H1 (cell line): ENCODE measurements at regions not wholly inside any gene's neighbourhood (a gene's known extent, or its start where the extent isn't known, plus 50 kb on each side); places are given as distances from the start of the nearest gene placed in this dataset.

Experiments used
- CTCF ChIA-PET: fragments of 300-600 bp; sonication (Branson Sonifier 250); formaldehyde crosslinking; loops from one replicate; lab custom pipeline; 2021; ENCODE audit not compliant: partially characterized antibody; lab: Charles Lee
- POLR2A ChIA-PET: fragments of 300-600 bp; sonication (Branson Sonifier 250); formaldehyde crosslinking; loops from one replicate; lab custom pipeline; 2021; ENCODE audit warnings: inconsistent platforms; ENCODE audit not compliant: partially characterized antibody; lab: Charles Lee
- DNase-seq, 2 experiments: peaks; one replicate each; pipeline versions ENCODE4 v3.0.0 to v3.0.0-alpha.2; 2010 to 2022; ENCODE audit warnings: low spot score in 2 of 2, low read depth in 1 of 2, mixed read lengths in 1 of 2
- FAIRE-seq: peaks from 2 replicates; lab custom pipeline; 2011; peaks lifted over from hg19 to GRCh38; lab: Jason Lieb, UNC
- H2AFZ ChIP-seq: 2 replicates; pipeline ENCODE4 v1.8.1; 2012; ENCODE audit warnings: low read length, inconsistent platforms
- H2AK5ac ChIP-seq: 2 replicates; pipeline ENCODE4 v1.6.1; 2013; ENCODE audit warnings: low read depth, low read length
- H2BK120ac ChIP-seq: replicated peaks from 2 replicates; pipeline ENCODE3; 2013; ENCODE audit warnings: low read depth, low read length, inconsistent platforms
- H2BK12ac ChIP-seq: 2 replicates; pipeline ENCODE4 v1.6.1; 2013; ENCODE audit warnings: low read depth, low read length
- H2BK15ac ChIP-seq: 2 replicates; pipeline ENCODE4 v1.6.1; 2013; ENCODE audit warnings: low read length
- H2BK20ac ChIP-seq: 2 replicates; pipeline ENCODE4 v1.6.1; 2013; ENCODE audit warnings: low read length
- H2BK5ac ChIP-seq: 2 replicates; pipeline ENCODE4 v1.6.1; 2013; ENCODE audit warnings: low read depth, low read length
- H3K14ac ChIP-seq: 2 replicates; pipeline ENCODE4 v1.6.1; 2013; ENCODE audit warnings: inconsistent platforms; ENCODE audit not compliant: insufficient read length
- H3K18ac ChIP-seq: 2 replicates; pipeline ENCODE4 v1.6.1; 2013; ENCODE audit warnings: low read length; ENCODE audit errors: extremely low read depth
- H3K23ac ChIP-seq: 2 replicates; pipeline ENCODE4 v1.6.1; 2013; ENCODE audit warnings: inconsistent platforms; ENCODE audit not compliant: insufficient read length
- H3K23me2 ChIP-seq: 2 replicates; pipeline ENCODE4 v1.6.1; 2013; ENCODE audit warnings: low read depth, low read length
- H3K27ac ChIP-seq: 2 replicates; pipeline ENCODE4 v1.6.1; 2011; ENCODE audit warnings: low read depth, low read length, inconsistent platforms
- H3K27me3 ChIP-seq, 4 experiments: replicated peaks in 1 of 4; 1 replicate in 1 of 4; 2 replicates in 3 of 4; pipeline versions ENCODE4 v1.6.1 to v1.8.1; 2011 to 2013; ENCODE audit warnings: low read length in 3 of 4, mild to moderate bottlenecking in 3 of 4, inconsistent platforms in 2 of 4, mixed read lengths in 2 of 4, moderate library complexity in 1 of 4; ENCODE audit not compliant: control insufficient read depth in 3 of 4, insufficient read depth in 3 of 4; ENCODE audit errors: extremely low read depth in 1 of 4
- H3K36me3 ChIP-seq, 4 experiments: 2 replicates each; pipeline versions ENCODE4 v1.6.1 to v1.8.1; 2011 to 2013; ENCODE audit warnings: mild to moderate bottlenecking in 4 of 4, low read length in 3 of 4, moderate library complexity in 2 of 4, control low read depth in 1 of 4, inconsistent platforms in 1 of 4; ENCODE audit not compliant: insufficient read depth in 4 of 4, control insufficient read depth in 2 of 4
- H3K4ac ChIP-seq: replicated peaks from 2 replicates; pipeline ENCODE3; 2013; ENCODE audit warnings: low read length, low read depth, mixed read lengths, inconsistent platforms; ENCODE audit not compliant: insufficient read length
- H3K4me1 ChIP-seq, 4 experiments: replicated peaks in 1 of 4; 1 replicate in 1 of 4; 2 replicates in 3 of 4; pipeline versions ENCODE4 v1.6.1 to v1.8.1; 2011 to 2013; ENCODE audit warnings: low read length in 3 of 4, inconsistent platforms in 2 of 4, mixed read lengths in 1 of 4; ENCODE audit not compliant: insufficient read depth in 4 of 4, control insufficient read depth in 3 of 4
- H3K4me2 ChIP-seq, 2 experiments: 2 replicates each; pipeline versions ENCODE4 v1.6.1 to v1.8.1; 2011 to 2013; ENCODE audit warnings: low read depth in 2 of 2, low read length in 2 of 2, control low read depth in 1 of 2, inconsistent platforms in 1 of 2, mild to moderate bottlenecking in 1 of 2; ENCODE audit not compliant: insufficient read depth in 1 of 2
- H3K4me3 ChIP-seq, 4 experiments: fragments of 200-600, 300-600 bp in 1 of 4; sonication (generic), shearing (Covaris generic), sonication (Bioruptor Twin) in 1 of 4; 2 replicates each; pipeline versions ENCODE4 v1.5.1 to v1.8.1; 2011 to 2016; ENCODE audit warnings: low read length in 4 of 4, low read depth in 3 of 4, control low read depth in 2 of 4, inconsistent platforms in 2 of 4, mild to moderate bottlenecking in 2 of 4, mixed read lengths in 1 of 4, moderate library complexity in 1 of 4; ENCODE audit not compliant: insufficient read depth in 2 of 4; ENCODE audit errors: extremely low read depth in 1 of 4
- H3K56ac ChIP-seq: replicated peaks from 2 replicates; pipeline ENCODE3; 2013; ENCODE audit warnings: low read depth, mild to moderate bottlenecking, mixed read lengths, low read length, inconsistent platforms; ENCODE audit not compliant: insufficient read length
- H3K79me1 ChIP-seq: 2 replicates; pipeline ENCODE4 v1.6.1; 2013; ENCODE audit warnings: low read depth, low read length, control low read depth
- H3K79me2 ChIP-seq, 2 experiments: 2 replicates each; pipeline versions ENCODE4 v1.6.1 to v1.8.1; 2012 to 2013; ENCODE audit warnings: low read length in 2 of 2, mild to moderate bottlenecking in 2 of 2, inconsistent platforms in 1 of 2; ENCODE audit not compliant: insufficient read depth in 2 of 2, control insufficient read depth in 1 of 2
- H3K9ac ChIP-seq, 4 experiments: replicated peaks in 1 of 4; 1 replicate in 1 of 4; 2 replicates in 3 of 4; pipeline versions ENCODE4 v1.6.1 to v1.8.1; 2011 to 2013; ENCODE audit warnings: low read depth in 3 of 4, low read length in 3 of 4, control low read depth in 2 of 4, mild to moderate bottlenecking in 2 of 4, moderate library complexity in 2 of 4, inconsistent platforms in 1 of 4; ENCODE audit errors: extremely low read depth in 1 of 4
- H3K9me3 ChIP-seq, 2 experiments: 2 replicates each; pipeline versions ENCODE4 v1.6.1 to v1.8.1; 2012 to 2013; ENCODE audit warnings: mild to moderate bottlenecking in 2 of 2, moderate library complexity in 2 of 2, control low read depth in 1 of 2, inconsistent platforms in 1 of 2, low read depth in 1 of 2, low read length in 1 of 2, mixed read lengths in 1 of 2; ENCODE audit not compliant: insufficient read depth in 2 of 2
- H4K20me1 ChIP-seq, 2 experiments: replicated peaks in 1 of 2; 2 replicates each; pipeline versions ENCODE3 to v1.8.1; 2011 to 2013; ENCODE audit warnings: inconsistent platforms in 2 of 2, low read length in 2 of 2, mild to moderate bottlenecking in 1 of 2; ENCODE audit not compliant: insufficient read depth in 2 of 2, control insufficient read depth in 1 of 2
- H4K5ac ChIP-seq: 2 replicates; pipeline ENCODE4 v1.6.1; 2013; ENCODE audit warnings: low read length, low read depth, mixed read lengths, inconsistent platforms; ENCODE audit not compliant: insufficient read length
- H4K8ac ChIP-seq: 2 replicates; pipeline ENCODE4 v1.8.0; 2013; ENCODE audit warnings: mild to moderate bottlenecking, moderate library complexity, low read length, inconsistent platforms; ENCODE audit not compliant: insufficient read depth; ENCODE audit errors: extremely low read depth
- H4K91ac ChIP-seq: replicated peaks from 2 replicates; pipeline ENCODE3; 2013; ENCODE audit warnings: low read length, mixed read lengths, inconsistent platforms; ENCODE audit not compliant: insufficient read length
- GTF2F1 ChIP-seq: IDR thresholded peaks from 2 replicates; pipeline ENCODE4 v1.6.1; 2012; ENCODE audit warnings: low read depth, low read length, improper control_type of control experiment, borderline replicate concordance
- PHF8 ChIP-seq: fragments of 200-600 bp; sonication (generic); conservative IDR thresholded peaks from 2 replicates; pipeline ENCODE4 v1.7.1; 2012; ENCODE audit warnings: low read depth, mild to moderate bottlenecking, inconsistent platforms, low read length, moderate library complexity
- TF ChIP-seq, protein P1 (sequence below), 3 experiments: IDR thresholded peaks; 1 replicate in 2 of 3; 2 replicates in 1 of 3; pipeline versions ENCODE4 v1.5.1 to v1.6.1; 2011; ENCODE audit warnings: low read length in 3 of 3, mild to moderate bottlenecking in 3 of 3, inconsistent platforms in 2 of 3, low read depth in 1 of 3, moderate library complexity in 1 of 3; ENCODE audit not compliant: insufficient read depth in 1 of 3; ENCODE audit errors: control extremely low read depth in 1 of 3

DNA sequence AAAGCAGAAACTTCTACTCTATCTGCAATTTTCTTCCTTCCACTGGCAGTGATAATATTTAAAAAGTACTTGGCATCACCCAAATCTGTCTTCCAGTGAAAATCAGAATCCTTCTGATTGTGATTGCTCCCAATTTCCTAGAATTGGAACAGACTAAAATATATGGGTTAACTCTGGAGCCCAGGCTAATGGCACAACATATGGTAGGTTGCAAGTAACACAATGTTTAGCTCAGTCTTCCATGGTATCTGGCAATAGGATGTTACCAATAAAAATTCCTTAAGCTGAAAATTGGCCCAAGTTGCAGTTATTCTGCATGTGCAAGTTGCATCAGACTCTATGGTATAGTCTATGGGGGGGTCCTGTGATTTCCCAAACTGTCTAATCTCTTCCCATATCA lies 273.5 kb upstream of the ADAMTS9 start:
- POLR2A ChIA-PET = no interaction called here
- Histone ChIP-seq H2AFZ (no peak overlapping the region), H3K36me3 (no peaks in the 10 kb centered on the region; a peak in 1 of 8 replicates), H3K14ac (no peak overlapping the region), H2BK15ac (no peak overlapping the region), H3K79me2 (no peaks in the 10 kb centered on the region), H3K27me3 (no peaks in the 10 kb centered on the region), H3K9me3 (no peaks in the 10 kb centered on the region), H3K18ac (no peak overlapping the region), H4K5ac (no peak overlapping the region), H4K8ac (no peak overlapping the region), H2BK20ac (no peak overlapping the region), H3K27ac (no peak overlapping the region), H3K4me1 (no peaks in the 10 kb centered on the region), H2BK120ac (no peak overlapping the region), H3K23ac (no peak overlapping the region), H2BK12ac (no peak overlapping the region), H4K20me1 (no peaks in the 10 kb centered on the region), H3K4ac (no peak overlapping the region), H3K4me2 (no peak overlapping the region), H4K91ac (no peak overlapping the region), H2AK5ac (no peak overlapping the region), H3K79me1 (no peaks in the 10 kb centered on the region), H3K9ac (no peak overlapping the region), H3K56ac (no peak overlapping the region), H3K23me2 (no peaks in the 10 kb centered on the region), H3K4me3 (no peak overlapping the region), H2BK5ac (no peak overlapping the region)
- TF ChIP-seq, protein P1, sequence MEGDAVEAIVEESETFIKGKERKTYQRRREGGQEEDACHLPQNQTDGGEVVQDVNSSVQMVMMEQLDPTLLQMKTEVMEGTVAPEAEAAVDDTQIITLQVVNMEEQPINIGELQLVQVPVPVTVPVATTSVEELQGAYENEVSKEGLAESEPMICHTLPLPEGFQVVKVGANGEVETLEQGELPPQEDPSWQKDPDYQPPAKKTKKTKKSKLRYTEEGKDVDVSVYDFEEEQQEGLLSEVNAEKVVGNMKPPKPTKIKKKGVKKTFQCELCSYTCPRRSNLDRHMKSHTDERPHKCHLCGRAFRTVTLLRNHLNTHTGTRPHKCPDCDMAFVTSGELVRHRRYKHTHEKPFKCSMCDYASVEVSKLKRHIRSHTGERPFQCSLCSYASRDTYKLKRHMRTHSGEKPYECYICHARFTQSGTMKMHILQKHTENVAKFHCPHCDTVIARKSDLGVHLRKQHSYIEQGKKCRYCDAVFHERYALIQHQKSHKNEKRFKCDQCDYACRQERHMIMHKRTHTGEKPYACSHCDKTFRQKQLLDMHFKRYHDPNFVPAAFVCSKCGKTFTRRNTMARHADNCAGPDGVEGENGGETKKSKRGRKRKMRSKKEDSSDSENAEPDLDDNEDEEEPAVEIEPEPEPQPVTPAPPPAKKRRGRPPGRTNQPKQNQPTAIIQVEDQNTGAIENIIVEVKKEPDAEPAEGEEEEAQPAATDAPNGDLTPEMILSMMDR (IDR thresholded peaks at IDR 0.05; ENCODE audit: control extremely low read depth in 1 of 3, insufficient read depth in 1 of 3, low read depth in 1 of 3, low read length in 3 of 3) = no peak
- TF ChIP-seq GTF2F1 = no peak
- TF ChIP-seq PHF8 = no peak
- no peak for FAIRE-seq
- DNase-seq = no peak
- CTCF ChIA-PET = interaction anchor here (1.0 kb wide), 1 partner anchor 428 kb away, joined by 3 read pairs; no protein-coding TSS in a partner anchor
